Naive B cell (primary cell): ENCODE measurements at regions not wholly inside any gene's neighbourhood (a gene's known extent, or its start where the extent isn't known, plus 50 kb on each side); places are given as distances from the start of the nearest gene placed in this dataset.
A peak's percentile ranks its signal among the peaks of the same experiment; 100 is the strongest.
"Not testable (repeated sequence)": the region's sequence is repeated elsewhere in the genome, so short reads cannot be mapped to it uniquely, and the experiment has no call there.

Experiments
- ATAC-seq, 2 donors: fragments of 150-1000 bp; cut with Tn5 transposase; 2 replicates each; pipeline ENCODE4 v1.10.0; 2021; ENCODE audit warnings: low read depth in 2 of 2, mild to moderate bottlenecking in 2 of 2, moderate library complexity in 2 of 2
- DNase-seq: peaks from one replicate; pipeline ENCODE4 v3.0.0; 2022
- H3K27ac Mint-ChIP-seq, 6 donors: one replicate each; pipeline ENCODE4 v1.8.0; 2020 to 2022; ENCODE audit warnings: mild to moderate bottlenecking in 6 of 6, mixed read lengths in 6 of 6, moderate library complexity in 5 of 6, inconsistent platforms in 2 of 6
- H3K27me3 Mint-ChIP-seq, 3 donors: one replicate each; pipeline ENCODE4 v1.8.0; 2021 to 2022; ENCODE audit warnings: mixed read lengths in 3 of 3, mild to moderate bottlenecking in 1 of 3
- H3K36me3 Mint-ChIP-seq, 2 donors: one replicate each; pipeline ENCODE4 v1.8.0; 2020 to 2022; ENCODE audit warnings: mixed read lengths in 2 of 2, inconsistent platforms in 1 of 2, mild to moderate bottlenecking in 1 of 2
- H3K4me1 Mint-ChIP-seq, 3 donors: one replicate each; pipeline ENCODE4 v1.8.0; 2020 to 2022; ENCODE audit warnings: mixed read lengths in 3 of 3, inconsistent platforms in 1 of 3, mild to moderate bottlenecking in 1 of 3, moderate library complexity in 1 of 3
- H3K4me3 Mint-ChIP-seq, 8 donors: one replicate each; pipeline ENCODE4 v1.8.0; 2020 to 2022; ENCODE audit warnings: mild to moderate bottlenecking in 8 of 8, mixed read lengths in 8 of 8, moderate library complexity in 8 of 8, inconsistent platforms in 2 of 8
- H3K9me3 Mint-ChIP-seq, 7 donors: one replicate each; pipeline ENCODE4 v1.8.0; 2020 to 2022; ENCODE audit warnings: mixed read lengths in 7 of 7, mild to moderate bottlenecking in 5 of 7, inconsistent platforms in 2 of 7, moderate library complexity in 1 of 7

GRCh38 chr21:17195351-17195750, 317.5 kb upstream of the CXADR start:
- H3K4me3 Mint-ChIP-seq = no peak overlapping the region
- no peaks in the 10 kb centered on the region for H3K27me3 Mint-ChIP-seq
- H3K36me3 Mint-ChIP-seq = no peaks in the 10 kb centered on the region
- H3K27ac Mint-ChIP-seq = no peak overlapping the region
- no peak for DNase-seq
- no peaks in the 10 kb centered on the region for H3K4me1 Mint-ChIP-seq
- H3K9me3 Mint-ChIP-seq = peaks cover 11 to 35% (median 19%) of the 10 kb centered on the region in 7 donors
- ATAC-seq = no peak

DNA sequence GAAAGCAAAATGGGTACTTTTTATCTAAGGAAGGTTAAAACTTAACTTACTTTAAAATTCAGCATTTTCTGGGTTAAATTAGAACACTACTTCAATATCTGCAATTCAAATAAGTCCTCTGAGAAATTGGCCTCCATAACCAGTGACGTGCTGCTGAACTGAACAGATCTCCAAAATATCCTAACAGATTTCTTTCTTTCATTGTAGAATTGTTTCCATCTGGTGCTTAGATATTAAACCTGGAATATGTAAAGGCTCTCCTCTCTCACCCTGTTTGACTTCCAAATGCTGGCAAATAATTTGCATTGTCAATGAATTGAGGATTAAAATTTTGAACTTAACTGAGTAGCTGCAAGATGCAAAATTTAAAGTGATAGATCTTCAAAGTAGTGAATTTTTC, 316.9 kb upstream of the CXADR start:
- no peak for ATAC-seq
- Mint-ChIP-seq H3K27me3 (no peaks in the 10 kb centered on the region), H3K4me1 (no peaks in the 10 kb centered on the region), H3K27ac (no peak overlapping the region), H3K4me3 (no peak overlapping the region), H3K9me3 (peaks cover 13 to 35% (median 19%) of the 10 kb centered on the region in 7 donors), H3K36me3 (no peaks in the 10 kb centered on the region)
- no peak for DNase-seq

- Mint-ChIP-seq H3K9me3 (peaks cover 16 to 35% (median 19%) of the 10 kb centered on the region in 7 donors), H3K27me3 (no peaks in the 10 kb centered on the region), H3K4me1 (no peaks in the 10 kb centered on the region), H3K27ac (no peak overlapping the region), H3K4me3 (no peak overlapping the region), H3K36me3 (no peaks in the 10 kb centered on the region)
- DNase-seq (no peak), ATAC-seq (no peak)
These were observed 316.2 kb upstream of the CXADR start for GRCh38 chr21:17196623-17197022.

DNA sequence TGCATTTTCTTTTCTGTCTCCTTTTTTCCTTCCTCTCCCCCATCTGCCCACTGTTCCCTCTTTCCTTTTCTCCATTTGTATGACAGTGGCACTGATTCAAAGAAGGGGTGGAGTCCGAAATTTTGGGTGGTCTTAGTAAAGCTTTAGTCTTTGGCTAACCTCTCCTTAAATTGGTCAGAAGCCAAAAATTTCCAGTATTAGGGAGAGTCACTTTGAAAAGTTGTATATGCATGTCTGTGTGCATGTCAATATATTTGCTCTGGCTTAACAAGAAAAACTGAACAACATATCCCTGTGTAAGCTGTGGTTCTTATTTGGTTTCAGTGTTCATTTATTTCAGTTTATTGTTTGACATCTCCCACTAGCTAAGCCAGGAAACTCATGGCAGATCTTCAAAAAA, 314.8 kb upstream of the CXADR start:
- no peaks in the 10 kb centered on the region for H3K36me3 Mint-ChIP-seq
- ATAC-seq = no peak

GRCh38 chr21:17200250-17200649, 312.6 kb upstream of the CXADR start:
- ATAC-seq (no peak), DNase-seq (no peak)
- H3K9me3 Mint-ChIP-seq = peaks cover 2 to 20% (median 11%) of the 10 kb centered on the region in 7 donors
- no peak overlapping the region for H3K27ac Mint-ChIP-seq
- H3K36me3 Mint-ChIP-seq = no peaks in the 10 kb centered on the region
- H3K27me3 Mint-ChIP-seq = no peaks in the 10 kb centered on the region
- no peaks in the 10 kb centered on the region for H3K4me1 Mint-ChIP-seq
- no peak overlapping the region for H3K4me3 Mint-ChIP-seq

More for the DNA sequence above, 314.8 kb upstream of the CXADR start:
- Mint-ChIP-seq H3K4me3 (no peak overlapping the region), H3K4me1 (no peaks in the 10 kb centered on the region), H3K27ac (no peak overlapping the region), H3K27me3 (no peaks in the 10 kb centered on the region), H3K9me3 (peaks cover 8 to 27% (median 16%) of the 10 kb centered on the region in 7 donors)
- DNase-seq = no peak

- Mint-ChIP-seq H3K4me1 (no peaks in the 10 kb centered on the region), H3K27me3 (no peaks in the 10 kb centered on the region), H3K4me3 (no peak overlapping the region), H3K27ac (no peak overlapping the region), H3K9me3 (peaks cover 4 to 23% (median 14%) of the 10 kb centered on the region in 7 donors), H3K36me3 (no peaks in the 10 kb centered on the region)
- no peak for DNase-seq
- no peak for ATAC-seq
These were observed 311.0 kb upstream of the CXADR start for GRCh38 chr21:17201741-17202260.

DNA sequence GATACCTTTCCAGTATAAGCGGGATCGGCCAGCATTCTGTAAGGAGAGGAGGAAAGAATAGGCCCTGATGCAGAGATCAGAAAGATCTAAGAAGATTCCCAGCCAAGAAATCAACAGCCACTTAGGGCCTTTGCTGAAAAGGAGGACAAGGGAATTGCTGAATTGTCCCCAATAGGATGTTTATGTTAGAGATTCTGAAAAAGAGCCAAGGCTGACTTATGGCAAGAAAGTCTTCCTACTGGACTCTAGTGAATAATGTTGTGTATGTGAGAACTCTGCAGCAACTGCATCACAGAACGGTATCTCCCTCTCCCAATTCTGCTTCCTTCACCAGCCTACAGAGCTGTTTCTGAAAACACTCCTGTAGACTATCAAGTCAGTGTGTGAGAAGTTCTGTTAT, 298.0 kb upstream of the CXADR start:
- no peaks in the 10 kb centered on the region for H3K27me3 Mint-ChIP-seq
- H3K9me3 Mint-ChIP-seq = peaks cover 0 to 12% (median 6%) of the 10 kb centered on the region in 7 donors
- DNase-seq (no peak), ATAC-seq (no peak)
- H3K4me3 Mint-ChIP-seq = no peak overlapping the region
- H3K36me3 Mint-ChIP-seq = no peaks in the 10 kb centered on the region
- H3K4me1 Mint-ChIP-seq = no peaks in the 10 kb centered on the region
- H3K27ac Mint-ChIP-seq = no peak overlapping the region

DNA sequence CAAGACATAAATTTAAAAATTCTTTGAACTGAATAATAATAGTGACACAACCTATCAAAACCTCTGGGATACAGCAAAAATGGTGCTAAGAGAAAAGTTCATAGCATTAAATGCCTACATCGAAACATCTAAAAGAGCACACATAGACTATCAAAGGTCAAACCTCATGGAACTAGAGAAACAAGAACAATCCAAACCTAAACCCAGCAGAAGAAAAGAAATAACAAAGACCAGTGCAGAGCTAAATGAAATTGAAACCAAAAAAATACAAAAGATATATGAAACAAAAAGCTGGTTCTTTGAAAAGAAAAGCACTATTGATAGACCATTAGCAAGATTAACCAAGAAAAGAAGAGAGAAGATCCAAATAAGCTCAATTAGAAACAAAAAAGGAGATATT, 293.8 kb upstream of the CXADR start:
- not testable (repeated sequence) for H3K4me1 Mint-ChIP-seq

GRCh38 chr21:17231124-17231523, 281.7 kb upstream of the CXADR start:
- DNase-seq = no peak
- Mint-ChIP-seq H3K36me3 (no peaks in the 10 kb centered on the region), H3K9me3 (peaks cover 6 to 23% (median 12%) of the 10 kb centered on the region in 7 donors), H3K4me1 (no peaks in the 10 kb centered on the region), H3K4me3 (no peak overlapping the region), H3K27ac (no peak overlapping the region), H3K27me3 (no peaks in the 10 kb centered on the region)
- no peak for ATAC-seq

More for the DNA sequence above, 293.8 kb upstream of the CXADR start:
- not testable (repeated sequence) for H3K27me3 Mint-ChIP-seq, H3K27ac Mint-ChIP-seq, DNase-seq, H3K4me3 Mint-ChIP-seq, ATAC-seq, H3K36me3 Mint-ChIP-seq
- peaks cover 4 to 12% (median 6%) of the 10 kb centered on the region in 7 donors for H3K9me3 Mint-ChIP-seq

- Mint-ChIP-seq H3K36me3 (no peaks in the 10 kb centered on the region), H3K4me1 (no peaks in the 10 kb centered on the region), H3K27ac (no peak overlapping the region), H3K4me3 (no peak overlapping the region), H3K9me3 (peaks cover 6 to 23% (median 11%) of the 10 kb centered on the region in 7 donors), H3K27me3 (no peaks in the 10 kb centered on the region)
- no peak for ATAC-seq
- DNase-seq = no peak
These were observed 281.1 kb upstream of the CXADR start for GRCh38 chr21:17231771-17232170.

GRCh38 chr21:17238468-17238867, 274.4 kb upstream of the CXADR start:
- no peak overlapping the region for H3K27ac Mint-ChIP-seq
- no peak for ATAC-seq
- H3K27me3 Mint-ChIP-seq = no peaks in the 10 kb centered on the region
- no peaks in the 10 kb centered on the region for H3K4me1 Mint-ChIP-seq
- H3K9me3 Mint-ChIP-seq = peaks cover 5 to 22% (median 9%) of the 10 kb centered on the region in 7 donors
- DNase-seq = no peak
- no peak overlapping the region for H3K4me3 Mint-ChIP-seq
- H3K36me3 Mint-ChIP-seq = peaks cover 0 to 5% of the 10 kb centered on the region in 2 donors

GRCh38 chr21:17250778-17251241, 262.0 kb upstream of the CXADR start:
- Mint-ChIP-seq H3K9me3 (peaks cover 0 to 17% (median 6%) of the 10 kb centered on the region in 7 donors), H3K36me3 (no peaks in the 10 kb centered on the region), H3K4me3 (no peak overlapping the region), H3K27me3 (no peaks in the 10 kb centered on the region), H3K4me1 (no peaks in the 10 kb centered on the region), H3K27ac (peak overlapping the region in 1 of 6 donors; percentile 7)
- DNase-seq (no peak), ATAC-seq (no peak)

GRCh38 chr21:17257784-17258183, 255.1 kb upstream of the CXADR start:
- DNase-seq = no peak

GRCh38 chr21:17264182-17264581, 248.7 kb upstream of the CXADR start:
- DNase-seq = no peak
- Mint-ChIP-seq H3K27me3 (no peaks in the 10 kb centered on the region), H3K27ac (no peak overlapping the region), H3K4me3 (no peak overlapping the region), H3K36me3 (no peaks in the 10 kb centered on the region), H3K9me3 (no peaks in the 10 kb centered on the region), H3K4me1 (no peaks in the 10 kb centered on the region)
- ATAC-seq = no peak

More at GRCh38 chr21:17257784-17258183, 255.1 kb upstream of the CXADR start:
- no peak for ATAC-seq
- Mint-ChIP-seq H3K9me3 (peaks cover 0 to 10% (median 0%) of the 10 kb centered on the region in 7 donors), H3K4me1 (no peaks in the 10 kb centered on the region), H3K4me3 (no peak overlapping the region), H3K27me3 (no peaks in the 10 kb centered on the region), H3K36me3 (no peaks in the 10 kb centered on the region), H3K27ac (no peak overlapping the region)

DNA sequence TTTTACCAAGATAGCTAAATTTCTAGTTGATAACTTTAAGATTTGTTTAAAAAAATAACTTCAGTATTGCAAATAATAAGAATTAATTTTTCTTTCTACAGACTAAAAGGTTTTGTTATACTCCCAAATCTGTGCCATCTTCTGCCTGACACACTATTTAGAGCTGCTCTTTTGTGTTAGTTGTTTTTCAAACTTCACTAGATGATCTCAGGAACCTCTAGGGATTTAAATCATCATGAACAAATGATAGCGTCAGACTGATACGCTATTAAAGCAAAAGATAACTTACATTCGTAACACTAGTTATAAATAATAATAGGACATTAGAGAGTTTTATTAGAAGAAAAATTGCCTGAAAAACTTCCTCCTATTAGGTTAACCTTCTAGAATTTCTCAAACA, 243.1 kb upstream of the CXADR start:
- Mint-ChIP-seq H3K4me3 (no peak overlapping the region), H3K4me1 (no peaks in the 10 kb centered on the region), H3K27me3 (no peaks in the 10 kb centered on the region), H3K36me3 (no peaks in the 10 kb centered on the region), H3K9me3 (peaks cover 0 to 7% (median 0%) of the 10 kb centered on the region in 7 donors), H3K27ac (no peak overlapping the region)
- DNase-seq (no peak), ATAC-seq (no peak)
